WERI-Rb-1 (cell line): ENCODE measurements at regions not wholly inside any gene's neighbourhood (a gene's known extent, or its start where the extent isn't known, plus 50 kb on each side); places are given as distances from the start of the nearest gene placed in this dataset.
"Not testable (repeated sequence)": the region's sequence is repeated elsewhere in the genome, so short reads cannot be mapped to it uniquely, and the experiment has no call there.

Experiments used
- DNase-seq: peaks from one replicate; pipeline ENCODE4 v3.0.0-alpha.2; 2020
- H3K27ac ChIP-seq: fragments of 250-450 bp; sonication (Bioruptor Pico); 2 replicates; pipeline ENCODE4 v1.5.1; 2020; ENCODE audit warnings: mild to moderate bottlenecking, moderate library complexity
- H3K27me3 ChIP-seq: fragments of 250-450 bp; sonication (Bioruptor Pico); 2 replicates; pipeline ENCODE4 v1.5.1; 2021; ENCODE audit warnings: mild to moderate bottlenecking, low read depth, moderate library complexity; ENCODE audit not compliant: insufficient read depth, severe bottlenecking
- H3K36me3 ChIP-seq: fragments of 250-450 bp; sonication (Bioruptor Pico); 2 replicates; pipeline ENCODE4 v1.5.1; 2020; ENCODE audit warnings: mild to moderate bottlenecking, moderate library complexity
- H3K4me3 ChIP-seq: 2 replicates; pipeline ENCODE4 v1.5.1; 2011; ENCODE audit warnings: low read depth, mild to moderate bottlenecking, control low read depth, low read length
- H3K9me3 ChIP-seq: fragments of 250-450 bp; sonication (Bioruptor Pico); 2 replicates; pipeline ENCODE4 v1.5.1; 2021; ENCODE audit warnings: mild to moderate bottlenecking, moderate library complexity; ENCODE audit not compliant: severe bottlenecking
- CTCF ChIP-seq: IDR thresholded peaks from 2 replicates; pipeline ENCODE4 v1.5.1; 2011; ENCODE audit warnings: low read depth, mild to moderate bottlenecking, control low read depth, inconsistent platforms, low read length

- not testable (repeated sequence) for DNase-seq, H3K27me3 ChIP-seq, H3K4me3 ChIP-seq, H3K36me3 ChIP-seq, H3K27ac ChIP-seq, H3K9me3 ChIP-seq
Observed at GRCh38 chr17:22044706-22045246, 352.5 kb downstream of the KCNJ18 start.

GRCh38 chr17:22047521-22047920 lies 355.2 kb downstream of the KCNJ18 start:
- not testable (repeated sequence) for H3K9me3 ChIP-seq, H3K4me3 ChIP-seq, H3K27ac ChIP-seq, H3K36me3 ChIP-seq, H3K27me3 ChIP-seq, DNase-seq

GRCh38 chr17:22048226-22048625 lies 355.9 kb downstream of the KCNJ18 start:
- not testable (repeated sequence) for H3K9me3 ChIP-seq, H3K36me3 ChIP-seq, H3K27ac ChIP-seq, H3K4me3 ChIP-seq, H3K27me3 ChIP-seq, DNase-seq

- H3K27me3 ChIP-seq, H3K9me3 ChIP-seq, H3K27ac ChIP-seq, DNase-seq, H3K4me3 ChIP-seq, H3K36me3 ChIP-seq: not testable (repeated sequence)
Observed at GRCh38 chr17:22050766-22051165, 358.4 kb downstream of the KCNJ18 start.

- not testable (repeated sequence) for H3K27ac ChIP-seq, H3K36me3 ChIP-seq, H3K27me3 ChIP-seq, H3K9me3 ChIP-seq, H3K4me3 ChIP-seq, DNase-seq
Observed at GRCh38 chr17:22052715-22053114, 360.4 kb downstream of the KCNJ18 start.

- H3K9me3 ChIP-seq, H3K27me3 ChIP-seq, H3K36me3 ChIP-seq, H3K4me3 ChIP-seq, H3K27ac ChIP-seq, DNase-seq: not testable (repeated sequence)
Observed at GRCh38 chr17:22056566-22056965, 364.2 kb downstream of the KCNJ18 start.

GRCh38 chr17:22075918-22076317 lies 383.6 kb downstream of the KCNJ18 start:
- not testable (repeated sequence) for H3K9me3 ChIP-seq, DNase-seq, H3K4me3 ChIP-seq, H3K27ac ChIP-seq, H3K27me3 ChIP-seq, H3K36me3 ChIP-seq

GRCh38 chr17:22088589-22088988 lies 396.3 kb downstream of the KCNJ18 start:
- not testable (repeated sequence) for H3K27me3 ChIP-seq, H3K9me3 ChIP-seq, DNase-seq, H3K27ac ChIP-seq, H3K4me3 ChIP-seq, H3K36me3 ChIP-seq

GRCh38 chr17:22090263-22090935 lies 398.1 kb downstream of the KCNJ18 start:
- Histone ChIP-seq H3K27ac (no peak overlapping the region), H3K36me3 (no peaks in the 10 kb centered on the region), H3K27me3 (no peaks in the 10 kb centered on the region), H3K9me3 (no peaks in the 10 kb centered on the region), H3K4me3 (no peak overlapping the region)
- DNase-seq = no peak
- no peak for TF ChIP-seq CTCF

GRCh38 chr17:22091041-22091679 lies 398.8 kb downstream of the KCNJ18 start:
- not testable (repeated sequence) for H3K27ac ChIP-seq, DNase-seq, H3K27me3 ChIP-seq, H3K4me3 ChIP-seq, H3K36me3 ChIP-seq, H3K9me3 ChIP-seq

GRCh38 chr17:22091840-22092239 lies 399.5 kb downstream of the KCNJ18 start:
- not testable (repeated sequence) for H3K27me3 ChIP-seq, H3K36me3 ChIP-seq, H3K9me3 ChIP-seq, H3K4me3 ChIP-seq, DNase-seq, H3K27ac ChIP-seq

- H3K4me3 ChIP-seq, H3K27me3 ChIP-seq, H3K27ac ChIP-seq, H3K9me3 ChIP-seq, H3K36me3 ChIP-seq, DNase-seq: not testable (repeated sequence)
Observed at GRCh38 chr17:22095414-22095813, 403.1 kb downstream of the KCNJ18 start.

GRCh38 chr17:22099633-22100032 lies 407.3 kb downstream of the KCNJ18 start:
- H3K4me3 ChIP-seq, H3K9me3 ChIP-seq, DNase-seq, H3K36me3 ChIP-seq, H3K27ac ChIP-seq, H3K27me3 ChIP-seq: not testable (repeated sequence)
